ENCODE measurements at regions not wholly inside any gene's neighbourhood (a gene's known extent, or its start where the extent isn't known, plus 50 kb on each side); places are given as distances from the start of the nearest gene placed in this dataset.

DNA sequence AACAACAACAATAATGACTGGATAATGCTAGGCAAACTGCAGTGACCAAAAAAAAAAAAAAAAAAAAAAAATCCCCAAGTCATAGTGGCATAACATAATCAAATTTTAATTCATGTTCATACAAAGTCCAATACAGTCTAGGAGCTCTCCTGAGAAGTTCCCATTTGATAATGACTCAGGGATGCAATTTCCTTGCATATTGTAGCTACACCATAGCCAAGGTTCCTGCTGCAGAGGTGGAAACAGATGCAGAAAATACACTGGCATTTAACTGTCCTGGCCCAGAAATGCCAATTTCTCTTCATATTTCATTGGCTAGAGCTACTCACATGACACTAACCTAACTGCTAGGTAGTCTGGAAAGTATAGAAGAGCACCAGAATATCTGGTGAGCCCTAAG, 72.2 kb upstream of the SLC12A2 start:
- TF ChIP-seq EZH2phosphoT487 (IDR thresholded peaks at IDR 0.05; ENCODE audit: low read depth): no peak
- TF ChIP-seq, protein P1, sequence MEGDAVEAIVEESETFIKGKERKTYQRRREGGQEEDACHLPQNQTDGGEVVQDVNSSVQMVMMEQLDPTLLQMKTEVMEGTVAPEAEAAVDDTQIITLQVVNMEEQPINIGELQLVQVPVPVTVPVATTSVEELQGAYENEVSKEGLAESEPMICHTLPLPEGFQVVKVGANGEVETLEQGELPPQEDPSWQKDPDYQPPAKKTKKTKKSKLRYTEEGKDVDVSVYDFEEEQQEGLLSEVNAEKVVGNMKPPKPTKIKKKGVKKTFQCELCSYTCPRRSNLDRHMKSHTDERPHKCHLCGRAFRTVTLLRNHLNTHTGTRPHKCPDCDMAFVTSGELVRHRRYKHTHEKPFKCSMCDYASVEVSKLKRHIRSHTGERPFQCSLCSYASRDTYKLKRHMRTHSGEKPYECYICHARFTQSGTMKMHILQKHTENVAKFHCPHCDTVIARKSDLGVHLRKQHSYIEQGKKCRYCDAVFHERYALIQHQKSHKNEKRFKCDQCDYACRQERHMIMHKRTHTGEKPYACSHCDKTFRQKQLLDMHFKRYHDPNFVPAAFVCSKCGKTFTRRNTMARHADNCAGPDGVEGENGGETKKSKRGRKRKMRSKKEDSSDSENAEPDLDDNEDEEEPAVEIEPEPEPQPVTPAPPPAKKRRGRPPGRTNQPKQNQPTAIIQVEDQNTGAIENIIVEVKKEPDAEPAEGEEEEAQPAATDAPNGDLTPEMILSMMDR (IDR thresholded peaks at IDR 0.05; ENCODE audit: low read depth, low read length): no peak
